Stimulated activated CD4-positive, alpha-beta T cell treated with anti-CD3 and anti-CD28 coated beads, Interleukin-1b, Interleukin-23, amount 100 ng/mL, for 48 hours (primary cell): ENCODE measurements at regions not wholly inside any gene's neighbourhood (a gene's known extent, or its start where the extent isn't known, plus 50 kb on each side); places are given as distances from the start of the nearest gene placed in this dataset.

Source experiments
- DNase-seq: peaks from one replicate; pipeline ENCODE4 v3.0.0-alpha.2; 2020

- no peak for DNase-seq
Observed at GRCh38 chr5:125014202-125014601, 267.8 kb upstream of the ZNF608 start.

DNA sequence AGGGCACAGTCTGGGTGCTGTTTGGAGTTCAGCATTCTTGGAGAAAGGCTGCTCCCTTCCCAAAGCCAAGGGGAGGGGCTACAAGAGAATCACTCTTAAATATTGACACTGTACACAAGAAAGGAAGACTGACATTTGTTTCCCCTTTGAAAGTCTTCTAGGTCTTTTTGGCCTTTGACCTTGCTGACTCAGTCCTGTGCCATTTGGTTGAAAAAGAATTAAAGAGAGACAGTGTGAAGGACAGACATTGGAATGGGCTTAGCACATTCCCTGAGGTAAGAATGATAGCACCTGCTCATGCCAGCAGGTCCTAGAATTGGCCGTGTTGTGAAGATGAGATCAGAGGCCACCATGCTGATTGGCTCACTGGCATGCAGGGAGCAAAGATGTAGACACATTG is 271.4 kb upstream of the ZNF608 start:
- no peak for DNase-seq

DNA sequence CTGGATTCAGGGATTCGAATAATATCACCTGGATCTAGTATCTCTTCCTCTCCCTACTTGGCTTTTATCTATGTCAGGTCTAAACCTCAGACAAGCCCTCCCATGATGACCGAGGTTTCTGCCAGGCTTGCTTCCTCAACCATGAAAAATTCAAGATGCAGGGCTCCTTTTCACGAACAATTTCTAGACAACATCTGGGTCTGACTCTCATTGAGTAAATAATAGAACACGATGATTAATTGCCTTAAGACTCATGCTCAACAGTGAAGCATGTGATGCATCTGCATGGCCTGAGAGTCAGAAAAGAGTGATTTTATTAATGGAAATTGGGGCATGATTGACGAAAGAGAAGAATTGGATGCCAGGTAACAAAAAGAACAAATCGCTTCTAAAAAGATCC is 277.2 kb upstream of the ZNF608 start:
- no peak for DNase-seq

DNA sequence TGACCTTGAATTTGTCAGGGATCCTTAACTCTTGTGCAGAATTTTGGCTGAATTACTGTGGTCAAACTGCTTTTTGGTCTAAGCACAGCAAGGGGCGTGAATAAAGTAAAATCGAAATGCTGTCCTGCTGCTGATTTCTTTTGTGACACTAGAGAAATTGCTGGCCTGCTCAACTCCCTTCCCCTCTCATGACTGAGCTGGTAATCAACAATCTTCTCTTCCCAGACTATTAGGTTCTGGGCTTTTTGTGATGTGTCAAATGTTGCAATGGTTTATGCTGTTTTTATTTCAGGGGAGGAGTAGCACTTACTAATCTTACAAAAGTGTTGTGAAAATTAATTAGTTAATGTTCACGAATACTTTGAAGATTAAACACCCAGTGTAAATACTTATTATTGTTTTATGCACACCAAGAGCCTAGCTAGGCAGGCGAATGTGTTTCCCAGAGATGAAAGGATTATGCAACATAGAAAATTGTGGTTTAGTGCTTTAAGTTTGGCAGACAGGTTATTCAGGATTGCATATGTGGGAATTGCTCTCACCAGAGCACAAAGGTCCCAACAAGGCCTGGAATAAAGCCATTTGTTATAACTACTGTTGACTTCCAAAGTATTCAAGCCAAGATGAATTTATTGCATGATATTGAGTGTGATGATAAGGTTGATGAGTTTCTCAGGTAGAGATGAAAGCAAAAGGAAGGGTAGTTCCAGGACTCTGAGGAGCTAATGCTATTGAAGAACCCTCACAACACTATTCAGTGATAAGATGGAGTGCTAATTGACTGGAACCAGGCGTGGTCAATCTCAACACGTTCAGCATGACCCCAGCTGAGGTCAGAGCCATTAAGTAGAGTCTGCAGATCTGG is 280.7 kb upstream of the ZNF608 start:
- no peak for DNase-seq

- DNase-seq, result no peak
Observed at GRCh38 chr5:125032286-125032685, 285.8 kb upstream of the ZNF608 start.

- DNase-seq, result no peak
Observed at GRCh38 chr5:125033602-125034001, 287.2 kb upstream of the ZNF608 start.

- no peak for DNase-seq
Observed at GRCh38 chr5:125034331-125034730, 287.9 kb upstream of the ZNF608 start.

DNA sequence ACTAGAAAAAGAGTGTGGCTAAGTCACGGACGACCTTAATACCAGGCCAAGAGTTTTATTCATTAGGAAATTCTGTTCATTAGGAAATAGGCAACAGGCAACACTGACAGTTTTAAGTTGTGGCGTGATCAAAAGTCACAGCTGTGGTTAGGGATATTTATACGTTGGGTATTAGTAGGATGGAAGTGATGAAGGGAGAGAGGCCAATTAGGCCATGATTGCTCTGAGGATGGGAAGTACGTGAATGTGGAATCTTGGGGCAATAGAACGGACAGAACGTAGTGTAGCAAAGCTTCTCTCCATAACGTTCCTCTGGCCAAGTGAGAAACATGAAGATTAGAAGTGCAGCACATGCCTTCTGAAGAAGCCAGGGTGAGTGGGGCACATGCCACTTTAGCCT is 290.1 kb upstream of the ZNF608 start:
- no peak for DNase-seq

- DNase-seq, result no peak
Observed at GRCh38 chr5:125037020-125037419, 290.6 kb upstream of the ZNF608 start.

- no peak for DNase-seq
Observed at GRCh38 chr5:125037530-125037929, 291.1 kb upstream of the ZNF608 start.

GRCh38 chr5:125038477-125038876 is 292.0 kb upstream of the ZNF608 start:
- DNase-seq, result no peak

GRCh38 chr5:125041798-125042197 is 295.4 kb upstream of the ZNF608 start:
- no peak for DNase-seq

DNA sequence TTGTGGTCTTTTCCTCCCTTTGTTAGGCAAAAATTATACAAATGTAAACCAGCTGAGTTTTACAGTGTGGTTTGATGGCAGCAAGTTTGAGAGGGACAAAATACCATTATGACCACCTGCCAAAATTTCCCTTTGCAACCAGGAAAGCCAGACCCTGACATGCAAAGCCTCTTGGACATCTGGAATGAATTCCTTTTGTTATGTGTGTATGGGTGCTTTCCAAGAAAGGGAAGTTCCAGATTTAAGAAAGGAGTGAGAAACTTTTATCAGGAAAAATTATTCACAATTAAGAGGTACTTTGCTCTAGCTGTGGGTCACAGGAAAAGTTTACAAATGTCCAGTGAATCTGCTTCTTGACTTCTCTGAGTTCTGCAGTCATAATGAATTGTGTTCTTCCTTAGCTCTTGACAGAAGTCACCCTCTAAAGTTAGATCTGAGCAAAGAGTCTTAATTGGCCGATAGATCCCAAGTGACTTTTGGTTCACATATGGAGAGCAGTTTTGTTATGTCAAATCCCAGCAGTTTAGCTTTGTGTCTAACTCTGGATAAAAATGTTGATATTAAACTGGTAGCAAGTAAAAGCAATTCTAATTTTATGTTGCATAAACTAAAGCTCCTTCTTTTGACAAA is 295.9 kb upstream of the ZNF608 start:
- no peak for DNase-seq

DNA sequence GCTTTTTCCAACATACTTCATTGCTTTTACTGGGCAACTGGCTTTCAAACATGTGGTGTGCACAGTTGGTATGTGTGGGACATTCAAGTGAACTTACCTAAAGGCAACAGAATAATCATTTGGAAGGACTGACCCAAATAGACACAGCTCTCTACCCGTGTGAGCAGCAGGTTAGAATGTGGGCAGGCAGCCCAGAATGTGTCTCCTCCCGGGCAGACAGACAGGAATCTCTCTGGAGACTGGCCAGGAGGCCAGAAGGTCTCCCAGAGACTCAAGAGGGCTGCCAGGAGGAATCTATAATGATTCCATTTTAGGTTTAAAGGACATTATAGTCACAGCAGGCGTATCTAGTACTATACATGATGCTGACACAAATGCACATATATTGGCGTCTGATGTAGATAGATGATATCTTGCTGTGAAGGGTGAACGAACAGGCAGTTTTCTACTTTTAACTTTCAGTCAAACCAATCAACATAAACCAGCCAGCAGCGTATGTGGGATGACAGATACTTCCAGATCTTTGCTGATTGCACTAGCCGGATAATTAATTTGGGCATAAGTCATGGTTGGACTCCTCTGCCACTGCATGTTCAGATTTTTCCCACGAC is 297.4 kb upstream of the ZNF608 start:
- DNase-seq, result no peak

- no peak for DNase-seq
Observed at GRCh38 chr5:125044491-125045282, 298.2 kb upstream of the ZNF608 start.

GRCh38 chr5:125045646-125046045 is 299.2 kb upstream of the ZNF608 start:
- no peak for DNase-seq

DNA sequence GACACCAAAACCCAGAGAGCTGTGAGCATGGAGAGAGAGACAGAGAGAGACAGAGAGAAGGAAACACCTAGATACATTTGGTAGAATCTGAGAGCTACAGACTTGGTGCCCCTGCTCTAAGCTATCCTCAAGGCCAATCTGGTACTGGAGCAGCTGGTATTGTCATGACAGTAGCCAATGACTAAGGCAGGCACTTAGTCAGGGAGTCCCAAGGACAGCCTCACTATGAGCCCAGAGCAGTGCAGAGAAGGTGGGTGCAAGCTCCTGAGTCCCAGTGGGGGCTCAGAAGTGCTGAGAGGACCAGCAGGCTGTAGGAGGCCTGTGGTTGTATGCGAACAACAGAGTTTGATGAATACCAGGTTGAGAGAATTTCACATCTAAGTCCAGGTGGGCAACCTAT is 300.4 kb upstream of the ZNF608 start:
- DNase-seq, result no peak

GRCh38 chr5:125047871-125048270 is 301.4 kb upstream of the ZNF608 start:
- no peak for DNase-seq

GRCh38 chr5:125049721-125050702 is 303.6 kb upstream of the ZNF608 start:
- no peak for DNase-seq

- no peak for DNase-seq
Observed at GRCh38 chr5:125050926-125051325, 304.5 kb upstream of the ZNF608 start.

DNA sequence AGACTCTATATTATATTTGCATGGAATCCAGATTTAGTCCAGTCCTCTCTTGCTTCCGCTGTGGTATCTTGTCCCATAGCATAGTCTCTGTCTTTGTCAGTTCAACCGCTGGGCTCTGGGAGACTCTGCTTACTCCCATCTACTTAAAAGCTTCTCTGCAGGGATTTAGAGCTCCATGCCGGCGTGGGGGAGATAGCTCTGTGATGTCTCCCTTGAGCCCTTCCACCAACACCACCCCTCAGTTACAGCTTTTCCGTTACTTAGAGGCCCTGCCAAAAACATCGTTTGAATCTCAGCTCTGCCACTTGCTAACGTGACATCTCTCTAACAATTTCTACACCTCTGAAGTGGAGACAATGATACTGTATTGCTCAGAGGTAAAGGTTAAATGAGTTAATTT is 306.1 kb upstream of the ZNF608 start:
- DNase-seq, result no peak

- no peak for DNase-seq
Observed at GRCh38 chr5:125053179-125053578, 306.7 kb upstream of the ZNF608 start.
